ENCODE measurements at regions not wholly inside any gene's neighbourhood (a gene's known extent, or its start where the extent isn't known, plus 50 kb on each side); places are given as distances from the start of the nearest gene placed in this dataset.
A peak's percentile ranks its signal among the peaks of the same experiment; 100 is the strongest.

GRCh38 chr6:18527836-18528743, 140.9 kb downstream of the RNF144B start:
- DNase-seq (ENCODE audit: low read depth): peak; percentile 24
- peak; percentile 27 for TF ChIP-seq CTCF (conservative IDR thresholded peaks at IDR 0.05; ENCODE audit: control insufficient read depth, insufficient read depth, low read depth, low read length)
- no peak overlapping the region for H3K4me3 ChIP-seq (ENCODE audit: control insufficient read depth, low read depth, low read length)

GRCh38 chr6:18530201-18530600, 143.1 kb downstream of the RNF144B start:
- TF ChIP-seq CTCF (conservative IDR thresholded peaks at IDR 0.05; ENCODE audit: control insufficient read depth, insufficient read depth, low read depth, low read length): no peak
- no peak for DNase-seq (ENCODE audit: low read depth)
- H3K4me3 ChIP-seq (ENCODE audit: control insufficient read depth, low read depth, low read length): no peak overlapping the region

- no peak overlapping the region for H3K4me3 ChIP-seq (ENCODE audit: control insufficient read depth, low read depth, low read length)
- TF ChIP-seq CTCF (conservative IDR thresholded peaks at IDR 0.05; ENCODE audit: control insufficient read depth, insufficient read depth, low read depth, low read length): no peak
- no peak for DNase-seq (ENCODE audit: low read depth)
Measured at GRCh38 chr6:18532139-18532538, 145.0 kb downstream of the RNF144B start.

GRCh38 chr6:18533793-18534192, 146.6 kb downstream of the RNF144B start:
- no peak for DNase-seq (ENCODE audit: low read depth)
- H3K4me3 ChIP-seq (ENCODE audit: control insufficient read depth, low read depth, low read length): no peak overlapping the region
- no peak for TF ChIP-seq CTCF (conservative IDR thresholded peaks at IDR 0.05; ENCODE audit: control insufficient read depth, insufficient read depth, low read depth, low read length)

- no peak for DNase-seq (ENCODE audit: low read depth)
- no peak overlapping the region for H3K4me3 ChIP-seq (ENCODE audit: control insufficient read depth, low read depth, low read length)
- TF ChIP-seq CTCF (conservative IDR thresholded peaks at IDR 0.05; ENCODE audit: control insufficient read depth, insufficient read depth, low read depth, low read length): no peak
Measured at GRCh38 chr6:18536591-18537055, 149.5 kb downstream of the RNF144B start.

- H3K4me3 ChIP-seq (ENCODE audit: control insufficient read depth, low read depth, low read length): no peak overlapping the region
- no peak for DNase-seq (ENCODE audit: low read depth)
- TF ChIP-seq CTCF (conservative IDR thresholded peaks at IDR 0.05; ENCODE audit: control insufficient read depth, insufficient read depth, low read depth, low read length): no peak
Measured at GRCh38 chr6:18538315-18538714, 151.2 kb downstream of the RNF144B start.

Data from fibroblast of mammary gland (primary cell).